ENCODE measurements at regions not wholly inside any gene's neighbourhood (a gene's known extent, or its start where the extent isn't known, plus 50 kb on each side); places are given as distances from the start of the nearest gene placed in this dataset.
A peak's percentile ranks its signal among the peaks of the same experiment; 100 is the strongest.

GRCh38 chr22:49519117-49519737 is 308.4 kb downstream of the BRD1 start:
- Histone ChIP-seq H4K8ac (ENCODE audit: low read depth, low read length) (no peak overlapping the region), H3K23ac (ENCODE audit: low read depth, low read length, poor library complexity) (no peak overlapping the region), H4K91ac (ENCODE audit: low read depth, low read length, poor library complexity) (no peak overlapping the region), H2BK15ac (ENCODE audit: low read length) (no peak overlapping the region), H3K9me3 (replicated peaks in 1 of 2; ENCODE audit: control insufficient read depth in 2 of 2, insufficient read depth in 1 of 2, low read depth in 1 of 2, low read length in 2 of 2) (no peaks in the 10 kb centered on the region), H3K18ac (ENCODE audit: low read length) (no peak overlapping the region), H3K79me1 (ENCODE audit: low read depth, low read length) (no peaks in the 10 kb centered on the region), H3K36me3 (replicated peaks in 1 of 2; ENCODE audit: control insufficient read depth in 2 of 2, insufficient read depth in 2 of 2, low read length in 2 of 2) (no peaks in the 10 kb centered on the region), H3K27me3 (ENCODE audit: control insufficient read depth in 3 of 3, insufficient read depth in 3 of 3, low read depth in 1 of 3, low read length in 3 of 3) (peaks cover 0 to 9% (median 0%) of the 10 kb centered on the region in 3 experiments), H3K9ac (ENCODE audit: low read depth, low read length, poor library complexity) (no peak overlapping the region), H3K4me3 (ENCODE audit: low read length in 2 of 2) (no peak overlapping the region), H3K4me2 (ENCODE audit: insufficient read depth, low read length, poor library complexity, severe bottlenecking) (no peak overlapping the region), H3K14ac (ENCODE audit: low read length) (no peak overlapping the region), H2BK5ac (ENCODE audit: low read length) (no peak overlapping the region), H3K4me1 (ENCODE audit: control insufficient read depth in 2 of 2, insufficient read depth in 1 of 2, low read depth in 1 of 2, low read length in 2 of 2) (peaks cover 0 to 9% of the 10 kb centered on the region in 2 donors), H2AFZ (ENCODE audit: low read length) (no peak overlapping the region), H3K4ac (ENCODE audit: low read length) (no peak overlapping the region), H2AK5ac (ENCODE audit: low read depth, low read length) (no peak overlapping the region), H2BK12ac (ENCODE audit: low read length) (no peak overlapping the region), H3K27ac (replicated peaks; ENCODE audit: low read length) (no peak overlapping the region), H2BK120ac (ENCODE audit: low read depth, low read length) (no peak overlapping the region)
- no peak for DNase-seq (ENCODE audit: low spot score)
- WGBS, 2 donors (ENCODE audit: extremely low coverage in 2 of 2, insufficient read length in 2 of 2, insufficient replicate concordance in 1 of 2), result no CpG with 5 or more reads among the region's 18 CpGs

DNA sequence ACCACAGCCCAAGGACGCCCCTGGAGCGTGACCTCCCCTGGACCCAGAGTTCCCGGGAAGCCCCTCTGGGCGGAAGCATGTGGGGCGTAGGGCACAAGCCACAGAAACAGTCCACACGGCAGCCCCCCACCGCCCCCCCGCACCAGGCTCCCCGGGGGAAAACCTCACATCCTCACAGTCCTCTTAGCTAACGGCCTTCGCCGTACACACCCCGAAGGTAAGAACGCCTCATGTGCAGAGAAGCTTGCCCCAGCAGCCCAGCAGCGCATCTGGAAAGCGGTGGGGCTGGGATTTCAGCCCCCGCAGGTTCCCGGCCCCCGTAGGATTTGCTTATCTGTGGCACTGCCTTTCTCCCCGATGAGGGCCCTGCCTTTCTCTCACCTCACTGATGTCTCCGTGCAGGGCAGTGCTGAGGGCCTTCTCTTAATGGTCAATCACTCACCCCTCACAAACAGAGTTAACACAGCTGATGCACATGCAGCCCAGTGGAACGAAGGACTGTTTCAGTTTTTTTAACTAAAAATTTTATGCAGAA is 309.2 kb downstream of the BRD1 start:
- Histone ChIP-seq H3K79me1 (ENCODE audit: low read depth, low read length) (no peaks in the 10 kb centered on the region), H3K4me3 (ENCODE audit: low read length in 2 of 2) (no peak overlapping the region), H3K9ac (ENCODE audit: low read depth, low read length, poor library complexity) (no peak overlapping the region), H3K4me1 (ENCODE audit: control insufficient read depth in 2 of 2, insufficient read depth in 1 of 2, low read depth in 1 of 2, low read length in 2 of 2) (peaks cover 0 to 9% of the 10 kb centered on the region in 2 donors), H3K27ac (replicated peaks; ENCODE audit: low read length) (no peak overlapping the region), H3K23ac (ENCODE audit: low read depth, low read length, poor library complexity) (no peak overlapping the region), H3K27me3 (ENCODE audit: control insufficient read depth in 3 of 3, insufficient read depth in 3 of 3, low read depth in 1 of 3, low read length in 3 of 3) (peaks cover 0 to 9% (median 0%) of the 10 kb centered on the region in 3 experiments), H3K4ac (ENCODE audit: low read length) (no peak overlapping the region), H4K91ac (ENCODE audit: low read depth, low read length, poor library complexity) (no peak overlapping the region), H2AFZ (ENCODE audit: low read length) (no peak overlapping the region), H3K14ac (ENCODE audit: low read length) (no peak overlapping the region), H3K9me3 (replicated peaks in 1 of 2; ENCODE audit: control insufficient read depth in 2 of 2, insufficient read depth in 1 of 2, low read depth in 1 of 2, low read length in 2 of 2) (no peaks in the 10 kb centered on the region), H2BK5ac (ENCODE audit: low read length) (no peak overlapping the region), H4K8ac (ENCODE audit: low read depth, low read length) (no peak overlapping the region), H2BK15ac (ENCODE audit: low read length) (no peak overlapping the region), H2BK120ac (ENCODE audit: low read depth, low read length) (no peak overlapping the region), H3K18ac (ENCODE audit: low read length) (peak overlapping the region; percentile 44), H3K36me3 (replicated peaks in 1 of 2; ENCODE audit: control insufficient read depth in 2 of 2, insufficient read depth in 2 of 2, low read length in 2 of 2) (no peaks in the 10 kb centered on the region), H2BK12ac (ENCODE audit: low read length) (no peak overlapping the region), H3K4me2 (ENCODE audit: insufficient read depth, low read length, poor library complexity, severe bottlenecking) (no peak overlapping the region), H2AK5ac (ENCODE audit: low read depth, low read length) (peak overlapping the region; percentile 38)
- DNase-seq (ENCODE audit: low spot score), result no peak
- WGBS, 2 donors (ENCODE audit: extremely low coverage in 2 of 2, insufficient read length in 2 of 2, insufficient replicate concordance in 1 of 2), result no CpG with 5 or more reads among the region's 22 CpGs

- no peak for DNase-seq (ENCODE audit: low spot score)
- H2BK5ac ChIP-seq (ENCODE audit: low read length), result no peak overlapping the region
- peaks cover 0 to 11% (median 0%) of the 10 kb centered on the region in 3 experiments for H3K27me3 ChIP-seq (ENCODE audit: control insufficient read depth in 3 of 3, insufficient read depth in 3 of 3, low read depth in 1 of 3, low read length in 3 of 3)
- no peak overlapping the region for H3K4me2 ChIP-seq (ENCODE audit: insufficient read depth, low read length, poor library complexity, severe bottlenecking)
- no peaks in the 10 kb centered on the region for H3K79me1 ChIP-seq (ENCODE audit: low read depth, low read length)
- no peak overlapping the region for H3K9ac ChIP-seq (ENCODE audit: low read depth, low read length, poor library complexity)
- no peak overlapping the region for H2BK15ac ChIP-seq (ENCODE audit: low read length)
- no peak overlapping the region for H3K23ac ChIP-seq (ENCODE audit: low read depth, low read length, poor library complexity)
- H2AFZ ChIP-seq (ENCODE audit: low read length), result no peak overlapping the region
- H2AK5ac ChIP-seq (ENCODE audit: low read depth, low read length), result peak overlapping the region; percentile 82
- H3K4me1 ChIP-seq (ENCODE audit: control insufficient read depth in 2 of 2, insufficient read depth in 1 of 2, low read depth in 1 of 2, low read length in 2 of 2), result peaks cover 0 to 8% of the 10 kb centered on the region in 2 donors
- peak overlapping the region; percentile 24 for H4K91ac ChIP-seq (ENCODE audit: low read depth, low read length, poor library complexity)
- WGBS, 2 donors (ENCODE audit: extremely low coverage in 2 of 2, insufficient read length in 2 of 2, insufficient replicate concordance in 1 of 2), result no CpG with 5 or more reads among the region's 23 CpGs
- peak overlapping the region; percentile 30 for H3K18ac ChIP-seq (ENCODE audit: low read length)
- no peaks in the 10 kb centered on the region for H3K36me3 ChIP-seq (replicated peaks in 1 of 2; ENCODE audit: control insufficient read depth in 2 of 2, insufficient read depth in 2 of 2, low read length in 2 of 2)
- no peak overlapping the region for H2BK120ac ChIP-seq (ENCODE audit: low read depth, low read length)
- no peak overlapping the region for H3K14ac ChIP-seq (ENCODE audit: low read length)
- H4K8ac ChIP-seq (ENCODE audit: low read depth, low read length), result no peak overlapping the region
- H3K4me3 ChIP-seq (ENCODE audit: low read length in 2 of 2), result no peak overlapping the region
- H3K9me3 ChIP-seq (replicated peaks in 1 of 2; ENCODE audit: control insufficient read depth in 2 of 2, insufficient read depth in 1 of 2, low read depth in 1 of 2, low read length in 2 of 2), result no peaks in the 10 kb centered on the region
- H3K27ac ChIP-seq (replicated peaks; ENCODE audit: low read length), result no peak overlapping the region
- no peak overlapping the region for H3K4ac ChIP-seq (ENCODE audit: low read length)
- H2BK12ac ChIP-seq (ENCODE audit: low read length), result no peak overlapping the region
Observed at GRCh38 chr22:49517667-49518185, 309.9 kb downstream of the BRD1 start.

- H2AFZ ChIP-seq (ENCODE audit: low read length), result no peak overlapping the region
- no peak overlapping the region for H2BK15ac ChIP-seq (ENCODE audit: low read length)
- H2BK5ac ChIP-seq (ENCODE audit: low read length), result no peak overlapping the region
- peaks cover 0 to 11% (median 0%) of the 10 kb centered on the region in 3 experiments for H3K27me3 ChIP-seq (ENCODE audit: control insufficient read depth in 3 of 3, insufficient read depth in 3 of 3, low read depth in 1 of 3, low read length in 3 of 3)
- H3K36me3 ChIP-seq (replicated peaks in 1 of 2; ENCODE audit: control insufficient read depth in 2 of 2, insufficient read depth in 2 of 2, low read length in 2 of 2), result no peaks in the 10 kb centered on the region
- no peak overlapping the region for H3K4me3 ChIP-seq (ENCODE audit: low read length in 2 of 2)
- no peaks in the 10 kb centered on the region for H3K79me1 ChIP-seq (ENCODE audit: low read depth, low read length)
- DNase-seq (ENCODE audit: low spot score), result no peak
- no peak overlapping the region for H3K4me2 ChIP-seq (ENCODE audit: insufficient read depth, low read length, poor library complexity, severe bottlenecking)
- no peak overlapping the region for H3K23ac ChIP-seq (ENCODE audit: low read depth, low read length, poor library complexity)
- no peak overlapping the region for H3K27ac ChIP-seq (replicated peaks; ENCODE audit: low read length)
- H3K4me1 ChIP-seq (ENCODE audit: control insufficient read depth in 2 of 2, insufficient read depth in 1 of 2, low read depth in 1 of 2, low read length in 2 of 2), result peaks cover 0 to 8% of the 10 kb centered on the region in 2 donors
- H2BK12ac ChIP-seq (ENCODE audit: low read length), result peak overlapping the region; percentile 61
- H3K4ac ChIP-seq (ENCODE audit: low read length), result no peak overlapping the region
- no CpG with 5 or more reads among the region's 16 CpGs for WGBS, 2 donors (ENCODE audit: extremely low coverage in 2 of 2, insufficient read length in 2 of 2, insufficient replicate concordance in 1 of 2)
- no peak overlapping the region for H4K91ac ChIP-seq (ENCODE audit: low read depth, low read length, poor library complexity)
- H3K14ac ChIP-seq (ENCODE audit: low read length), result no peak overlapping the region
- H3K9me3 ChIP-seq (replicated peaks in 1 of 2; ENCODE audit: control insufficient read depth in 2 of 2, insufficient read depth in 1 of 2, low read depth in 1 of 2, low read length in 2 of 2), result no peaks in the 10 kb centered on the region
- H3K9ac ChIP-seq (ENCODE audit: low read depth, low read length, poor library complexity), result no peak overlapping the region
- peak overlapping the region; percentile 53 for H3K18ac ChIP-seq (ENCODE audit: low read length)
- no peak overlapping the region for H2BK120ac ChIP-seq (ENCODE audit: low read depth, low read length)
- no peak overlapping the region for H4K8ac ChIP-seq (ENCODE audit: low read depth, low read length)
- peak overlapping the region; percentile 82 for H2AK5ac ChIP-seq (ENCODE audit: low read depth, low read length)
Observed at GRCh38 chr22:49517211-49517610, 310.5 kb downstream of the BRD1 start.
